ENCODE measurements at regions not wholly inside any gene's neighbourhood (a gene's known extent, or its start where the extent isn't known, plus 50 kb on each side); places are given as distances from the start of the nearest gene placed in this dataset.
"Not testable (repeated sequence)": the region's sequence is repeated elsewhere in the genome, so short reads cannot be mapped to it uniquely, and the experiment has no call there.

- no peak for DNase-seq
- no peak overlapping the region for H3K27ac ChIP-seq (ENCODE audit: insufficient read depth, low read length, poor library complexity, severe bottlenecking)
- no peaks in the 10 kb centered on the region for H3K27me3 ChIP-seq (replicated peaks; ENCODE audit: control insufficient read depth, insufficient read depth, low read length, poor library complexity, severe bottlenecking)
- peaks cover 4% of the 10 kb centered on the region for H3K9me3 ChIP-seq (ENCODE audit: control insufficient read depth, low read length)
- no peaks in the 10 kb centered on the region for H3K4me1 ChIP-seq (ENCODE audit: control insufficient read depth, insufficient read depth, low read length, poor library complexity, severe bottlenecking)
- no peak overlapping the region for H3K4me3 ChIP-seq (ENCODE audit: insufficient read depth, low read depth, low read length, poor library complexity, severe bottlenecking)
- no peaks in the 10 kb centered on the region for H3K36me3 ChIP-seq (ENCODE audit: control insufficient read depth, insufficient read depth, low read length)
These were observed 149.0 kb downstream of the ADCYAP1 start for GRCh38 chr18:1053331-1054315.

GRCh38 chr18:1056404-1056803 lies 151.7 kb downstream of the ADCYAP1 start:
- Histone ChIP-seq H3K27me3 (replicated peaks; ENCODE audit: control insufficient read depth, insufficient read depth, low read length, poor library complexity, severe bottlenecking) (no peaks in the 10 kb centered on the region), H3K36me3 (ENCODE audit: control insufficient read depth, insufficient read depth, low read length) (no peaks in the 10 kb centered on the region), H3K4me3 (ENCODE audit: insufficient read depth, low read depth, low read length, poor library complexity, severe bottlenecking) (no peak overlapping the region), H3K4me1 (ENCODE audit: control insufficient read depth, insufficient read depth, low read length, poor library complexity, severe bottlenecking) (no peaks in the 10 kb centered on the region), H3K27ac (ENCODE audit: insufficient read depth, low read length, poor library complexity, severe bottlenecking) (no peak overlapping the region), H3K9me3 (ENCODE audit: control insufficient read depth, low read length) (peaks cover 4% of the 10 kb centered on the region)
- DNase-seq: no peak

- Histone ChIP-seq H3K4me1 (ENCODE audit: control insufficient read depth, insufficient read depth, low read length, poor library complexity, severe bottlenecking) (no peaks in the 10 kb centered on the region), H3K27me3 (replicated peaks; ENCODE audit: control insufficient read depth, insufficient read depth, low read length, poor library complexity, severe bottlenecking) (no peaks in the 10 kb centered on the region), H3K36me3 (ENCODE audit: control insufficient read depth, insufficient read depth, low read length) (no peaks in the 10 kb centered on the region), H3K4me3 (ENCODE audit: insufficient read depth, low read depth, low read length, poor library complexity, severe bottlenecking) (no peak overlapping the region), H3K9me3 (ENCODE audit: control insufficient read depth, low read length) (peaks cover 4% of the 10 kb centered on the region), H3K27ac (ENCODE audit: insufficient read depth, low read length, poor library complexity, severe bottlenecking) (no peak overlapping the region)
- DNase-seq: no peak
These were observed 152.7 kb downstream of the ADCYAP1 start for GRCh38 chr18:1057367-1057766.

GRCh38 chr18:1062588-1062987 lies 157.9 kb downstream of the ADCYAP1 start:
- Histone ChIP-seq H3K27ac (ENCODE audit: insufficient read depth, low read length, poor library complexity, severe bottlenecking) (no peak overlapping the region), H3K9me3 (ENCODE audit: control insufficient read depth, low read length) (no peaks in the 10 kb centered on the region), H3K27me3 (replicated peaks; ENCODE audit: control insufficient read depth, insufficient read depth, low read length, poor library complexity, severe bottlenecking) (no peaks in the 10 kb centered on the region), H3K36me3 (ENCODE audit: control insufficient read depth, insufficient read depth, low read length) (no peaks in the 10 kb centered on the region), H3K4me3 (ENCODE audit: insufficient read depth, low read depth, low read length, poor library complexity, severe bottlenecking) (no peak overlapping the region), H3K4me1 (ENCODE audit: control insufficient read depth, insufficient read depth, low read length, poor library complexity, severe bottlenecking) (no peaks in the 10 kb centered on the region)
- no peak for DNase-seq

- no peaks in the 10 kb centered on the region for H3K27me3 ChIP-seq (replicated peaks; ENCODE audit: control insufficient read depth, insufficient read depth, low read length, poor library complexity, severe bottlenecking)
- DNase-seq: no peak
- no peaks in the 10 kb centered on the region for H3K9me3 ChIP-seq (ENCODE audit: control insufficient read depth, low read length)
- H3K4me1 ChIP-seq (ENCODE audit: control insufficient read depth, insufficient read depth, low read length, poor library complexity, severe bottlenecking): no peaks in the 10 kb centered on the region
- H3K36me3 ChIP-seq (ENCODE audit: control insufficient read depth, insufficient read depth, low read length): no peaks in the 10 kb centered on the region
- H3K4me3 ChIP-seq (ENCODE audit: insufficient read depth, low read depth, low read length, poor library complexity, severe bottlenecking): no peak overlapping the region
- H3K27ac ChIP-seq (ENCODE audit: insufficient read depth, low read length, poor library complexity, severe bottlenecking): no peak overlapping the region
These were observed 170.7 kb downstream of the ADCYAP1 start for GRCh38 chr18:1075322-1075721.

GRCh38 chr18:1075876-1076275 lies 171.2 kb downstream of the ADCYAP1 start:
- DNase-seq: no peak
- H3K36me3 ChIP-seq (ENCODE audit: control insufficient read depth, insufficient read depth, low read length): no peaks in the 10 kb centered on the region
- H3K4me3 ChIP-seq (ENCODE audit: insufficient read depth, low read depth, low read length, poor library complexity, severe bottlenecking): no peak overlapping the region
- H3K27me3 ChIP-seq (replicated peaks; ENCODE audit: control insufficient read depth, insufficient read depth, low read length, poor library complexity, severe bottlenecking): no peaks in the 10 kb centered on the region
- H3K4me1 ChIP-seq (ENCODE audit: control insufficient read depth, insufficient read depth, low read length, poor library complexity, severe bottlenecking): no peaks in the 10 kb centered on the region
- H3K9me3 ChIP-seq (ENCODE audit: control insufficient read depth, low read length): no peaks in the 10 kb centered on the region
- no peak overlapping the region for H3K27ac ChIP-seq (ENCODE audit: insufficient read depth, low read length, poor library complexity, severe bottlenecking)

- no peak overlapping the region for H3K27ac ChIP-seq (ENCODE audit: insufficient read depth, low read length, poor library complexity, severe bottlenecking)
- no peak for DNase-seq
- H3K4me3 ChIP-seq (ENCODE audit: insufficient read depth, low read depth, low read length, poor library complexity, severe bottlenecking): no peak overlapping the region
- H3K27me3 ChIP-seq (replicated peaks; ENCODE audit: control insufficient read depth, insufficient read depth, low read length, poor library complexity, severe bottlenecking): no peaks in the 10 kb centered on the region
- no peaks in the 10 kb centered on the region for H3K4me1 ChIP-seq (ENCODE audit: control insufficient read depth, insufficient read depth, low read length, poor library complexity, severe bottlenecking)
- H3K36me3 ChIP-seq (ENCODE audit: control insufficient read depth, insufficient read depth, low read length): no peaks in the 10 kb centered on the region
- H3K9me3 ChIP-seq (ENCODE audit: control insufficient read depth, low read length): no peaks in the 10 kb centered on the region
These were observed 173.6 kb downstream of the ADCYAP1 start for GRCh38 chr18:1078301-1078700.

- H3K36me3 ChIP-seq (ENCODE audit: control insufficient read depth, insufficient read depth, low read length); H3K27ac ChIP-seq (ENCODE audit: insufficient read depth, low read length, poor library complexity, severe bottlenecking); H3K4me1 ChIP-seq (ENCODE audit: control insufficient read depth, insufficient read depth, low read length, poor library complexity, severe bottlenecking); H3K4me3 ChIP-seq (ENCODE audit: insufficient read depth, low read depth, low read length, poor library complexity, severe bottlenecking); DNase-seq; H3K27me3 ChIP-seq (replicated peaks; ENCODE audit: control insufficient read depth, insufficient read depth, low read length, poor library complexity, severe bottlenecking); H3K9me3 ChIP-seq (ENCODE audit: control insufficient read depth, low read length): not testable (repeated sequence)
These were observed 179.0 kb downstream of the ADCYAP1 start for GRCh38 chr18:1083675-1084074.

- H3K36me3 ChIP-seq (ENCODE audit: control insufficient read depth, insufficient read depth, low read length): no peaks in the 10 kb centered on the region
- H3K4me1 ChIP-seq (ENCODE audit: control insufficient read depth, insufficient read depth, low read length, poor library complexity, severe bottlenecking): no peaks in the 10 kb centered on the region
- H3K4me3 ChIP-seq (ENCODE audit: insufficient read depth, low read depth, low read length, poor library complexity, severe bottlenecking): no peak overlapping the region
- no peaks in the 10 kb centered on the region for H3K9me3 ChIP-seq (ENCODE audit: control insufficient read depth, low read length)
- DNase-seq: no peak
- no peaks in the 10 kb centered on the region for H3K27me3 ChIP-seq (replicated peaks; ENCODE audit: control insufficient read depth, insufficient read depth, low read length, poor library complexity, severe bottlenecking)
- no peak overlapping the region for H3K27ac ChIP-seq (ENCODE audit: insufficient read depth, low read length, poor library complexity, severe bottlenecking)
These were observed 186.1 kb downstream of the ADCYAP1 start for GRCh38 chr18:1090758-1091157.

- no peak for DNase-seq
- Histone ChIP-seq H3K9me3 (ENCODE audit: control insufficient read depth, low read length) (no peaks in the 10 kb centered on the region), H3K27me3 (replicated peaks; ENCODE audit: control insufficient read depth, insufficient read depth, low read length, poor library complexity, severe bottlenecking) (no peaks in the 10 kb centered on the region), H3K36me3 (ENCODE audit: control insufficient read depth, insufficient read depth, low read length) (no peaks in the 10 kb centered on the region), H3K4me1 (ENCODE audit: control insufficient read depth, insufficient read depth, low read length, poor library complexity, severe bottlenecking) (no peaks in the 10 kb centered on the region), H3K27ac (ENCODE audit: insufficient read depth, low read length, poor library complexity, severe bottlenecking) (no peak overlapping the region), H3K4me3 (ENCODE audit: insufficient read depth, low read depth, low read length, poor library complexity, severe bottlenecking) (no peak overlapping the region)
These were observed 187.6 kb downstream of the ADCYAP1 start for GRCh38 chr18:1092228-1092627.
